Gastrocnemius medialis (tissue), 4 donors: ENCODE measurements at regions not wholly inside any gene's neighbourhood (a gene's known extent, or its start where the extent isn't known, plus 50 kb on each side); places are given as distances from the start of the nearest gene placed in this dataset.

Experiments
- POLR2A ChIP-seq, 2 donors: fragments of 450-650 bp; IDR thresholded peaks; one replicate each; pipeline ENCODE4 v1.6.1; 2017; ENCODE audit warnings: antibody characterized with exemption in 2 of 2, mild to moderate bottlenecking in 2 of 2, moderate library complexity in 2 of 2
- TF ChIP-seq, protein P1 (sequence below), 5 experiments: fragments of 450-650 bp in 3 of 5; fragments of 200-600 bp in 2 of 5; sonication (generic) in 2 of 5; IDR thresholded peaks in 4 of 5; conservative IDR thresholded peaks in 1 of 5; 1 replicate in 4 of 5; 2 replicates in 1 of 5; pipeline ENCODE4 v1.5.1; 2016 to 2019; ENCODE audit warnings: antibody characterized with exemption in 5 of 5, mild to moderate bottlenecking in 3 of 5, moderate library complexity in 3 of 5

DNA sequence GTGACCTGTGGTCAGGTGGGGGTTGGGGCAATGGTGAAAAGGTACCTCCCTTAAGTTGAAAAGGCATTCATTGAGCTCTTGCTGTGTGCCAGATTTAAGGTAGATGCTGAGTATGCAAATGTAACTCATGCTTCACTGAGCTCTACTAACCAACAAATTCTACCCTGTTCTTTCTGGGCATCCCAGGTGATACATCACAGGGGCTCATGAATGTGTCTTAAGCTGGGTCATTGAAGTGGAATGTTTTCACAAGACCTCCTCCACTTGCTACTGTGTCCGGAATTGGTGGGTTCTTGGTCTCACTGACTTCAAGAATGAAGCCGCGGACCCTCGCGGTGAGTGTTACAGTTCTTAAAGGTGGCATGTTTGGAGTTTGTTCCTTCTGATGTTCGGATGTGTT is 362.8 kb upstream of the ZNF462 start:
- TF ChIP-seq, protein P1, sequence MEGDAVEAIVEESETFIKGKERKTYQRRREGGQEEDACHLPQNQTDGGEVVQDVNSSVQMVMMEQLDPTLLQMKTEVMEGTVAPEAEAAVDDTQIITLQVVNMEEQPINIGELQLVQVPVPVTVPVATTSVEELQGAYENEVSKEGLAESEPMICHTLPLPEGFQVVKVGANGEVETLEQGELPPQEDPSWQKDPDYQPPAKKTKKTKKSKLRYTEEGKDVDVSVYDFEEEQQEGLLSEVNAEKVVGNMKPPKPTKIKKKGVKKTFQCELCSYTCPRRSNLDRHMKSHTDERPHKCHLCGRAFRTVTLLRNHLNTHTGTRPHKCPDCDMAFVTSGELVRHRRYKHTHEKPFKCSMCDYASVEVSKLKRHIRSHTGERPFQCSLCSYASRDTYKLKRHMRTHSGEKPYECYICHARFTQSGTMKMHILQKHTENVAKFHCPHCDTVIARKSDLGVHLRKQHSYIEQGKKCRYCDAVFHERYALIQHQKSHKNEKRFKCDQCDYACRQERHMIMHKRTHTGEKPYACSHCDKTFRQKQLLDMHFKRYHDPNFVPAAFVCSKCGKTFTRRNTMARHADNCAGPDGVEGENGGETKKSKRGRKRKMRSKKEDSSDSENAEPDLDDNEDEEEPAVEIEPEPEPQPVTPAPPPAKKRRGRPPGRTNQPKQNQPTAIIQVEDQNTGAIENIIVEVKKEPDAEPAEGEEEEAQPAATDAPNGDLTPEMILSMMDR (IDR thresholded peaks at IDR 0.05 in 4 of 5, conservative IDR thresholded peaks at IDR 0.05 in 1 of 5), result no peak
- no peak for TF ChIP-seq POLR2A (IDR thresholded peaks at IDR 0.05)
